HCT116 (cell line): ENCODE measurements at regions not wholly inside any gene's neighbourhood (a gene's known extent, or its start where the extent isn't known, plus 50 kb on each side); places are given as distances from the start of the nearest gene placed in this dataset.

Experiments
- ATAC-seq: fragments of 200-7000 bp; cut with Tn5 transposase; 2 replicates; pipeline ENCODE4 v1.9.1; 2020; ENCODE audit warnings: mild to moderate bottlenecking, moderate library complexity
- BruUV-seq: library from RNA; stranded (reverse); fragments of 400-500 nt; replicated peaks from 2 replicates; lab custom pipeline; 2021; lab: Mats Ljungman, UMichigan
- CTCF ChIA-PET: fragments of 300-600 bp; sonication (Branson Sonifier 250); formaldehyde crosslinking; loops from one replicate; lab custom pipeline; 2021; ENCODE audit warnings: antibody characterized with exemption; lab: Charles Lee
- POLR2A ChIA-PET: fragments of 300-600, 350-600 bp; sonication (Branson Sonifier 250); formaldehyde crosslinking; loops from one replicate; lab custom pipeline; 2021; ENCODE audit warnings: antibody characterized with exemption; lab: Charles Lee
- RAD21 ChIA-PET, 2 experiments: fragments of 300-600 bp; sonication (Branson Sonifier 250); formaldehyde crosslinking; loops; one replicate each; lab custom pipeline; 2023; ENCODE audit warnings: low total read pairs in 2 of 2; ENCODE audit not compliant: uncharacterized antibody in 2 of 2, unreplicated experiment in 2 of 2, low non-redundant PET in 1 of 2; lab: Charles Lee
- DNase-seq: peaks from one replicate; pipeline ENCODE4 v3.0.0-alpha.2; 2010; ENCODE audit warnings: low read depth, low spot score
- H2AFZ ChIP-seq: fragments of 200-600 bp; shearing (Covaris generic), sonication (generic); 2 replicates; pipeline ENCODE4 v1.6.1; 2017; ENCODE audit warnings: low read depth, mixed run types, mixed read lengths, antibody characterized with exemption, low read length; ENCODE audit not compliant: poor library complexity, severe bottlenecking
- H3K27ac ChIP-seq: 2 replicates; pipeline ENCODE4 v1.5.1; 2012; ENCODE audit warnings: low read depth, low read length
- H3K27me3 ChIP-seq: fragments of 200-600 bp; sonication (generic); 2 replicates; pipeline ENCODE4 v1.6.1; 2016; ENCODE audit warnings: mixed run types, low read length, mixed read lengths; ENCODE audit not compliant: insufficient read depth
- H3K36me3 ChIP-seq, 2 experiments: fragments of 200-500 bp in 1 of 2; fragments of 200-600 bp in 1 of 2; sonication (Bioruptor generic) in 1 of 2; sonication (generic) in 1 of 2; 2 replicates each; pipeline versions ENCODE4 v1.5.1 to v1.6.1; 2014 to 2016; ENCODE audit warnings: low read length in 2 of 2, inconsistent platforms in 1 of 2, mixed read lengths in 1 of 2, mixed run types in 1 of 2; ENCODE audit not compliant: insufficient read depth in 2 of 2, control insufficient read depth in 1 of 2
- H3K4me1 ChIP-seq, 2 experiments: fragments of 200-600 bp in 1 of 2; sonication (generic) in 1 of 2; 2 replicates each; pipeline versions ENCODE4 v1.5.1 to v1.6.1; 2012 to 2017; ENCODE audit warnings: low read length in 2 of 2, inconsistent platforms in 1 of 2, mild to moderate bottlenecking in 1 of 2, mixed read lengths in 1 of 2, mixed run types in 1 of 2, moderate library complexity in 1 of 2; ENCODE audit not compliant: insufficient read depth in 2 of 2, control insufficient read depth in 1 of 2
- H3K4me2 ChIP-seq: fragments of 200-600 bp; sonication (generic); 2 replicates; pipeline ENCODE4 v1.6.1; 2017; ENCODE audit warnings: mixed run types, low read length, mixed read lengths
- H3K4me3 ChIP-seq, 2 experiments: fragments of 200-600 bp in 1 of 2; sonication (generic) in 1 of 2; replicated peaks in 1 of 2; 2 replicates each; pipeline ENCODE4 v1.5.1; 2011 to 2016; ENCODE audit warnings: low read length in 2 of 2, control low read depth in 1 of 2, low read depth in 1 of 2, mild to moderate bottlenecking in 1 of 2, mixed read lengths in 1 of 2, mixed run types in 1 of 2
- H3K79me2 ChIP-seq: fragments of 200-600 bp; sonication (generic); 2 replicates; pipeline ENCODE4 v1.6.1; 2017; ENCODE audit warnings: mild to moderate bottlenecking, mixed run types, low read length, moderate library complexity, mixed read lengths; ENCODE audit not compliant: insufficient read depth
- H3K9ac ChIP-seq: fragments of 200-600 bp; sonication (generic); 2 replicates; pipeline ENCODE4 v1.6.1; 2016; ENCODE audit warnings: low read length, mixed read lengths
- H3K9me2 ChIP-seq: fragments of 200-600 bp; sonication (generic), shearing (Covaris generic); 2 replicates; pipeline ENCODE4 v1.6.1; 2017; ENCODE audit warnings: mixed run types, mild to moderate bottlenecking, moderate library complexity; ENCODE audit not compliant: insufficient read depth
- H3K9me3 ChIP-seq, 2 experiments: fragments of 200-500 bp in 1 of 2; fragments of 200-600 bp in 1 of 2; sonication (Bioruptor generic) in 1 of 2; sonication (generic) in 1 of 2; 2 replicates each; pipeline ENCODE4 v1.6.1; 2014 to 2017; ENCODE audit warnings: low read length in 2 of 2, mixed read lengths in 2 of 2, inconsistent platforms in 1 of 2, low read depth in 1 of 2, mild to moderate bottlenecking in 1 of 2, mixed run types in 1 of 2, moderate library complexity in 1 of 2; ENCODE audit not compliant: control insufficient read depth in 1 of 2, insufficient read depth in 1 of 2
- H4K20me1 ChIP-seq: fragments of 200-600 bp; sonication (generic), shearing (Covaris generic); 2 replicates; pipeline ENCODE4 v1.6.1; 2017; ENCODE audit warnings: mixed run types, mild to moderate bottlenecking, moderate library complexity; ENCODE audit not compliant: insufficient read depth
- CTCF ChIP-seq, 3 experiments: fragments of 200-600 bp in 1 of 3; sonication (generic) in 1 of 3; IDR thresholded peaks in 2 of 3; conservative IDR thresholded peaks in 1 of 3; 2 replicates each; pipeline ENCODE4 v1.5.1; 2012 to 2017; ENCODE audit warnings: low read depth in 2 of 3, low read length in 2 of 3, antibody characterized with exemption in 1 of 3, borderline replicate concordance in 1 of 3, control low read depth in 1 of 3, mild to moderate bottlenecking in 1 of 3, mixed read lengths in 1 of 3, mixed run types in 1 of 3, moderate library complexity in 1 of 3; ENCODE audit not compliant: insufficient read depth in 1 of 3
- EGR1 ChIP-seq: IDR thresholded peaks from 2 replicates; pipeline ENCODE4 v1.6.1; 2012; ENCODE audit warnings: low read depth
- ELF1 ChIP-seq: IDR thresholded peaks from 2 replicates; pipeline ENCODE4 v1.6.1; 2012; ENCODE audit warnings: low read depth, borderline replicate concordance
- EZH2 ChIP-seq: fragments of 200-600 bp; sonication (generic); IDR thresholded peaks from 2 replicates; pipeline ENCODE4 v1.6.1; 2017; ENCODE audit warnings: antibody characterized with exemption, mixed run types
- FOSL1 ChIP-seq: IDR thresholded peaks from 2 replicates; pipeline ENCODE4 v1.6.1; 2012; ENCODE audit warnings: low read depth
- JUND ChIP-seq: IDR thresholded peaks from 2 replicates; pipeline ENCODE4 v1.6.1; 2012
- POLR2AphosphoS5 ChIP-seq: IDR thresholded peaks from 2 replicates; pipeline ENCODE4 v1.6.1; 2011; ENCODE audit warnings: mild to moderate bottlenecking, low read depth, low read length, moderate library complexity
- RAD21 ChIP-seq: IDR thresholded peaks from 2 replicates; pipeline ENCODE4 v1.6.1; 2012; ENCODE audit warnings: low read depth, mild to moderate bottlenecking
- SRF ChIP-seq: IDR thresholded peaks from 2 replicates; pipeline ENCODE4 v1.6.1; 2012; ENCODE audit warnings: low read depth
- TCF7L2 ChIP-seq: IDR thresholded peaks from 2 replicates; pipeline ENCODE4 v1.7.0; 2011; ENCODE audit warnings: borderline replicate concordance, inconsistent platforms; ENCODE audit not compliant: insufficient read depth, insufficient read length; ENCODE audit errors: extremely low read depth
- ZFX ChIP-seq: fragments of 450-650 bp; IDR thresholded peaks from 2 replicates; pipeline ENCODE4 v1.6.1; 2017
- intact Hi-C: fragments of 100-400 bp; cut with micrococcal nuclease; formaldehyde crosslinking; loops from 2 replicates; pipeline ENCODE4 v1.10.0; 2022
- TF ChIP-seq, protein P1 (sequence below): IDR thresholded peaks from 2 replicates; pipeline ENCODE4 v1.6.1; 2012
- TF ChIP-seq, protein P2 (sequence below): IDR thresholded peaks from 2 replicates; pipeline ENCODE4 v1.6.1; 2012; ENCODE audit warnings: low read depth

- TF ChIP-seq CTCF (IDR thresholded peaks at IDR 0.05 in 2 of 3, conservative IDR thresholded peaks at IDR 0.05 in 1 of 3; ENCODE audit: borderline replicate concordance in 1 of 3, insufficient read depth in 1 of 3, low read depth in 2 of 3, low read length in 2 of 3) (no peak), SRF (no peak), JUND (no peak), ELF1 (no peak)
- TF ChIP-seq, protein P1, sequence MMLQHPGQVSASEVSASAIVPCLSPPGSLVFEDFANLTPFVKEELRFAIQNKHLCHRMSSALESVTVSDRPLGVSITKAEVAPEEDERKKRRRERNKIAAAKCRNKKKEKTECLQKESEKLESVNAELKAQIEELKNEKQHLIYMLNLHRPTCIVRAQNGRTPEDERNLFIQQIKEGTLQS: no peak
- TF ChIP-seq, protein P2, sequence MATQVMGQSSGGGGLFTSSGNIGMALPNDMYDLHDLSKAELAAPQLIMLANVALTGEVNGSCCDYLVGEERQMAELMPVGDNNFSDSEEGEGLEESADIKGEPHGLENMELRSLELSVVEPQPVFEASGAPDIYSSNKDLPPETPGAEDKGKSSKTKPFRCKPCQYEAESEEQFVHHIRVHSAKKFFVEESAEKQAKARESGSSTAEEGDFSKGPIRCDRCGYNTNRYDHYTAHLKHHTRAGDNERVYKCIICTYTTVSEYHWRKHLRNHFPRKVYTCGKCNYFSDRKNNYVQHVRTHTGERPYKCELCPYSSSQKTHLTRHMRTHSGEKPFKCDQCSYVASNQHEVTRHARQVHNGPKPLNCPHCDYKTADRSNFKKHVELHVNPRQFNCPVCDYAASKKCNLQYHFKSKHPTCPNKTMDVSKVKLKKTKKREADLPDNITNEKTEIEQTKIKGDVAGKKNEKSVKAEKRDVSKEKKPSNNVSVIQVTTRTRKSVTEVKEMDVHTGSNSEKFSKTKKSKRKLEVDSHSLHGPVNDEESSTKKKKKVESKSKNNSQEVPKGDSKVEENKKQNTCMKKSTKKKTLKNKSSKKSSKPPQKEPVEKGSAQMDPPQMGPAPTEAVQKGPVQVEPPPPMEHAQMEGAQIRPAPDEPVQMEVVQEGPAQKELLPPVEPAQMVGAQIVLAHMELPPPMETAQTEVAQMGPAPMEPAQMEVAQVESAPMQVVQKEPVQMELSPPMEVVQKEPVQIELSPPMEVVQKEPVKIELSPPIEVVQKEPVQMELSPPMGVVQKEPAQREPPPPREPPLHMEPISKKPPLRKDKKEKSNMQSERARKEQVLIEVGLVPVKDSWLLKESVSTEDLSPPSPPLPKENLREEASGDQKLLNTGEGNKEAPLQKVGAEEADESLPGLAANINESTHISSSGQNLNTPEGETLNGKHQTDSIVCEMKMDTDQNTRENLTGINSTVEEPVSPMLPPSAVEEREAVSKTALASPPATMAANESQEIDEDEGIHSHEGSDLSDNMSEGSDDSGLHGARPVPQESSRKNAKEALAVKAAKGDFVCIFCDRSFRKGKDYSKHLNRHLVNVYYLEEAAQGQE: no peak
Observed at GRCh38 chr6:170127151-170127550, 163.7 kb downstream of the DLL1 start (continued).

DNA sequence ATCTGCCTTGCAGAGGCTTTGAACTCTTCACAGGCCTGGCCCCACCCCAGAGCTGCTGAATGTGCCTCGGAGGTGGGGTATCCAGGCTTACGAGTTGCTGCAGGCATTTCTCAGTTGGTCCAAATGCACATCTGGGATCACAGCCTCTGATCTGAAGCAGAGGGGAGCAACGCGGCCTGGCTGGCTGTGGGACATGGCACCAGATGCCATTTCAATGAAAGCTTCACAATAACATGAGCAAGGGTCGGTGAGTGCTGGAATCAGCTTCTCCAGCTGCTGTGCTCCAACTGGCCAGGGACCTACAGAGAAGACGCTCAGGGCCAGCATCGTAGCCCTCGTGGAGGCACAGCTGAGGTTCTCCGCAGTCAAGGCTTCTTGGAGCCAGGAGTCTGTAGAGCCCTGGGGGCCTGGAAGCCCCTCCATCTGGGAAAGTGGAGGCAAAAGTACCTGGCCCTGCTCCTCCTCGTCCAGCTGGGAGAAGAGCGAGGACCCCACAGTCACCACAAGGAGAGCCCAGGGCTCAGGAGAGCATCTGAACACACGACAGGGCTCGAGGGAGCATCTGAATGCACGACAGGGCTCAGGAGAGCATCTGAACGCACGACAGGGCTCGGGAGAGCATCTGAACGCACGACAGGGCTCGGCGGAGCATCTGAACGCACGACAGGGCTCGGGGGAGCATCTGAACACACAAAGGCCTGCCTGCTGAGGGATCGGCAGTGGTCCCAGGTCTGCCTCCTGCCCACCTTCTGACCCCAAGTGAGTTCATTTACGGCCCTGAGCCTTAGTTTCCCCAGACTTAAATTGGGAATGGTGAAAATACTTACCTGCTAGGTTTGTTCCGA, 165.2 kb downstream of the DLL1 start:
- no peaks in the 10 kb centered on the region for H4K20me1 ChIP-seq
- TF ChIP-seq JUND (no peak), ZFX (no peak), FOSL1 (no peak), EGR1 (no peak), POLR2AphosphoS5 (no peak), TCF7L2 (no peak), EZH2 (no peak), RAD21 (no peak)
- TF ChIP-seq, protein P2: no peak
- TF ChIP-seq, protein P1: no peak
- H3K9ac ChIP-seq: no peak overlapping the region
- H3K4me2 ChIP-seq: no peak overlapping the region
- no peak for DNase-seq
- ChIA-PET CTCF (no interaction called here), RAD21 (no interaction called here), POLR2A (no interaction called here)
- H3K36me3 ChIP-seq: no peaks in the 10 kb centered on the region
- H3K27me3 ChIP-seq: no peaks in the 10 kb centered on the region
- H3K27ac ChIP-seq: no peak overlapping the region
- no peak overlapping the region for H2AFZ ChIP-seq
- peaks cover 6 to 7% of the 10 kb centered on the region in 2 experiments; a peak in 3 of 4 replicates for H3K4me1 ChIP-seq
- H3K9me2 ChIP-seq: no peaks in the 10 kb centered on the region
- intact Hi-C loops: no loop called here
- H3K79me2 ChIP-seq: no peaks in the 10 kb centered on the region
- no TSS peak for BruUV-seq
- peaks cover 4 to 5% of the 10 kb centered on the region in 2 experiments; a peak in 2 of 4 replicates for H3K9me3 ChIP-seq
- no peak overlapping the region for H3K4me3 ChIP-seq
- ATAC-seq: no peak
